ENCODE measurements at regions not wholly inside any gene's neighbourhood (a gene's known extent, or its start where the extent isn't known, plus 50 kb on each side); places are given as distances from the start of the nearest gene placed in this dataset.

DNA sequence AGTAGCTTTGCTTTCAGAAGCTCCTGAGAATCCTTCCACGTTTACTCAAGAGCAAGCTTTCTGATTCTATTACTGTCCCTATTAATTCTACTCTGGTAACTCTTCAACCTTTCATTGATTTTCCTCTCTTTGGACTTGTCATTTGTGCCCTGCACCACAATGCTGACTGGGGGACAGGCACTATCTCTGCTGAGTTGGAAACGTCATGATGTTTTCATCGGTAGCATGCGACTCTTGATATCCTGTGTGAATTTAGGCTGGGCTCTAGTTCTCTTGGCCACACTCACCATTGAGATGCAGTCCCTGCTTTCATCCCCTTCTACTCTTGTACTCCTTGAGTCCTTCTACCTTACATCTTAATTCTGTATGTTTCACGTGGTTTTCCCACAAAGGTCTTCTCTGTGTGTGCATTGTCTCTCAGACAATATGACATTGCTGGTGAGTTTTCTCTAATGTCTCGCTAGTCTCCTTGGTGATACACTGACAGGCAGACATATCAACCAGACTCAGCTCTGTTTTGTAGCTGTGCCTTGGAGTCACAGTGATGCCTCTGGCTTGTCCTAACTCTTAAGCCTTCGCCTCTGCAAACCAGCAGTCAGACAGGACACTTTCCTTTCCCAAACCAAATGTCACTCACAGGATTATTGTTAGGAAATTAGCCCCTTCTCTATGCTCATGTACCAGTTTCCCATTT is 223.6 kb upstream of the ADGRL2 start:
- Mint-ChIP-seq H3K36me3 (ENCODE audit: insufficient read depth in 2 of 2) (no peaks in the 10 kb centered on the region), H3K4me1 (ENCODE audit: low read depth) (no peaks in the 10 kb centered on the region), H3K4me3 (no peak overlapping the region), H3K27ac (no peak overlapping the region), H3K27me3 (ENCODE audit: low read depth) (no peaks in the 10 kb centered on the region), H3K9me3 (no peaks in the 10 kb centered on the region)
- DNase-seq (no peak), ATAC-seq (replicated peaks in 1 of 2) (no peak)

GRCh38 chr1:81574408-81574807 is 226.3 kb upstream of the ADGRL2 start:
- Mint-ChIP-seq H3K36me3 (ENCODE audit: insufficient read depth in 2 of 2) (no peaks in the 10 kb centered on the region), H3K4me1 (ENCODE audit: low read depth) (no peaks in the 10 kb centered on the region), H3K9me3 (peaks cover 0 to under 1% of the 10 kb centered on the region in 2 donors), H3K4me3 (no peak overlapping the region), H3K27ac (no peak overlapping the region), H3K27me3 (ENCODE audit: low read depth) (no peaks in the 10 kb centered on the region)
- ATAC-seq (replicated peaks in 1 of 2) (no peak), DNase-seq (no peak)

GRCh38 chr1:81573458-81573857 is 227.3 kb upstream of the ADGRL2 start:
- Mint-ChIP-seq H3K27me3 (ENCODE audit: low read depth) (no peaks in the 10 kb centered on the region), H3K4me1 (ENCODE audit: low read depth) (no peaks in the 10 kb centered on the region), H3K9me3 (peaks cover 0 to 2% of the 10 kb centered on the region in 2 donors), H3K27ac (no peak overlapping the region), H3K36me3 (ENCODE audit: insufficient read depth in 2 of 2) (no peaks in the 10 kb centered on the region), H3K4me3 (no peak overlapping the region)
- ATAC-seq (replicated peaks in 1 of 2) (no peak), DNase-seq (no peak)

- Mint-ChIP-seq H3K27ac (no peak overlapping the region), H3K27me3 (ENCODE audit: low read depth) (no peaks in the 10 kb centered on the region), H3K9me3 (peaks cover 0 to 2% of the 10 kb centered on the region in 2 donors), H3K4me1 (ENCODE audit: low read depth) (no peaks in the 10 kb centered on the region), H3K36me3 (ENCODE audit: insufficient read depth in 2 of 2) (no peaks in the 10 kb centered on the region), H3K4me3 (no peak overlapping the region)
- ATAC-seq (replicated peaks in 1 of 2): no peak
- no peak for DNase-seq
Observed at GRCh38 chr1:81571946-81572345, 228.8 kb upstream of the ADGRL2 start.

- Mint-ChIP-seq H3K27ac (no peak overlapping the region), H3K4me3 (no peak overlapping the region), H3K27me3 (ENCODE audit: low read depth) (no peaks in the 10 kb centered on the region), H3K9me3 (peaks cover 0 to 2% of the 10 kb centered on the region in 2 donors), H3K4me1 (ENCODE audit: low read depth) (no peaks in the 10 kb centered on the region), H3K36me3 (ENCODE audit: insufficient read depth in 2 of 2) (no peaks in the 10 kb centered on the region)
- ATAC-seq (replicated peaks in 1 of 2) (no peak), DNase-seq (no peak)
Observed at GRCh38 chr1:81569761-81570160, 231.0 kb upstream of the ADGRL2 start.

GRCh38 chr1:81563632-81564031 is 237.1 kb upstream of the ADGRL2 start:
- H3K27ac Mint-ChIP-seq: no peak overlapping the region
- H3K36me3 Mint-ChIP-seq (ENCODE audit: insufficient read depth in 2 of 2): no peaks in the 10 kb centered on the region
- peaks cover 0 to 3% of the 10 kb centered on the region in 2 donors for H3K9me3 Mint-ChIP-seq
- H3K4me1 Mint-ChIP-seq (ENCODE audit: low read depth): no peaks in the 10 kb centered on the region
- H3K27me3 Mint-ChIP-seq (ENCODE audit: low read depth): no peaks in the 10 kb centered on the region
- no peak for ATAC-seq (replicated peaks in 1 of 2)
- H3K4me3 Mint-ChIP-seq: no peak overlapping the region
- DNase-seq: no peak

DNA sequence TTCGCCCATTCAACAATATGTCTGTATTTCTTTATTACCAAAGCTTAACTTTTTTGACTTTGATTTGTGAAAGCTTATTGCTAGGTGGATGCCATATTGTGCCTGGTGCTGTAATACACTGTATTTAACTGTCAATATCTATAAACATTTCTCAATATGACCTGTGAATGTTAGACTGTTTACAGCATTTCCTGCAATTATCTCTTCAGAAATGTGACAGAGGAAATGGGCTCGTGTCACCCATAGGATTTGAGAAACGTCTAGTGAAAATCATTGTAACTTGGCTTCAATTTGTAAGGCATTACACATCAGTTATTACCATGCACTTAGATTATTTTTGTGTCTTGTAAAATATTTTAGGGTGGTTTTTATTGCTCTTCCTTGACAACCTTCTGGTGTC is 237.8 kb upstream of the ADGRL2 start:
- H3K4me3 Mint-ChIP-seq: no peak overlapping the region
- H3K27ac Mint-ChIP-seq: no peak overlapping the region
- no peaks in the 10 kb centered on the region for H3K36me3 Mint-ChIP-seq (ENCODE audit: insufficient read depth in 2 of 2)
- DNase-seq (no peak), ATAC-seq (replicated peaks in 1 of 2) (no peak)
- no peaks in the 10 kb centered on the region for H3K4me1 Mint-ChIP-seq (ENCODE audit: low read depth)
- no peaks in the 10 kb centered on the region for H3K27me3 Mint-ChIP-seq (ENCODE audit: low read depth)
- H3K9me3 Mint-ChIP-seq: peaks cover 0 to 3% of the 10 kb centered on the region in 2 donors

GRCh38 chr1:81560629-81561028 is 240.1 kb upstream of the ADGRL2 start:
- Mint-ChIP-seq H3K4me1 (ENCODE audit: low read depth) (no peaks in the 10 kb centered on the region), H3K36me3 (ENCODE audit: insufficient read depth in 2 of 2) (no peaks in the 10 kb centered on the region), H3K27ac (no peak overlapping the region), H3K9me3 (peaks cover 1 to 3% of the 10 kb centered on the region in 2 donors), H3K4me3 (no peak overlapping the region), H3K27me3 (ENCODE audit: low read depth) (no peaks in the 10 kb centered on the region)
- ATAC-seq (replicated peaks in 1 of 2) (no peak), DNase-seq (no peak)

DNA sequence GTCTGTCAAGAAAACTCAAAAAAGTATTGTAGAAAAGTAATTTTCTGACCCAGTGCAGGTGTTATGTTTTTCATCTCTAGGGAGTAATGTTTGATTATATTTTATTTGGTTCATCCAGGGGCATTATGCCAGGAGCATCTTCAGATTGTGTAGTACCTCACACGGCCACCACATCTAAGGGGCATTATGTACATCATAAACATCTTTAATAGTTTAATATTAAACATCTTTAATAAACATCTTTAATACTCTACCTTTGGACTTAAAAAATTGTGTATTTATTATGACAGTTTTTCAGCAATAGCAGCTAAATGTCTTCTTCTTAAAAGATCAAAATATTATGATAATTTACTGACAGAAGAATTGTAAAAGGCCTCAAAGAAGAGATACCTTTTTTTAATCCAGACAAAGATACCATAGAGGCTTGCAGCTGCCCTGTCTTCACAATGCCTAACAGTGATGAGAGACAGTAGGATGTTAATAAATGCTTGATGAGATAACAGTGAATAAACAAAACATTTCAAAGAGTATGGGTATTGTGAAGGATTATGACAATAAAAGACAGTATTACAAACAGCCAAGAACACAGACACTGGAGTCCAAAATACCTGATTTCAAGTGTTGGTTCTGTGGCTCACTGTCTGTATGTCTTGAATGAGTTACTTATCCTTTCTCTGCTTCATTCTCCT is 240.9 kb upstream of the ADGRL2 start:
- Mint-ChIP-seq H3K36me3 (ENCODE audit: insufficient read depth in 2 of 2) (no peaks in the 10 kb centered on the region), H3K4me1 (ENCODE audit: low read depth) (no peaks in the 10 kb centered on the region), H3K27ac (no peak overlapping the region)

GRCh38 chr1:81558291-81559076 is 242.2 kb upstream of the ADGRL2 start:
- H3K4me1 Mint-ChIP-seq (ENCODE audit: low read depth): no peaks in the 10 kb centered on the region
- H3K27me3 Mint-ChIP-seq (ENCODE audit: low read depth): no peaks in the 10 kb centered on the region
- ATAC-seq (replicated peaks in 1 of 2): no peak
- DNase-seq: no peak
- peaks cover 1 to 3% of the 10 kb centered on the region in 2 donors for H3K9me3 Mint-ChIP-seq
- H3K4me3 Mint-ChIP-seq: no peak overlapping the region
- H3K36me3 Mint-ChIP-seq (ENCODE audit: insufficient read depth in 2 of 2): no peaks in the 10 kb centered on the region
- no peak overlapping the region for H3K27ac Mint-ChIP-seq

More for the DNA sequence above, 240.9 kb upstream of the ADGRL2 start:
- H3K27me3 Mint-ChIP-seq (ENCODE audit: low read depth): no peaks in the 10 kb centered on the region
- ATAC-seq (replicated peaks in 1 of 2): no peak
- no peak for DNase-seq
- H3K4me3 Mint-ChIP-seq: no peak overlapping the region
- peaks cover 1 to 3% of the 10 kb centered on the region in 2 donors for H3K9me3 Mint-ChIP-seq

DNA sequence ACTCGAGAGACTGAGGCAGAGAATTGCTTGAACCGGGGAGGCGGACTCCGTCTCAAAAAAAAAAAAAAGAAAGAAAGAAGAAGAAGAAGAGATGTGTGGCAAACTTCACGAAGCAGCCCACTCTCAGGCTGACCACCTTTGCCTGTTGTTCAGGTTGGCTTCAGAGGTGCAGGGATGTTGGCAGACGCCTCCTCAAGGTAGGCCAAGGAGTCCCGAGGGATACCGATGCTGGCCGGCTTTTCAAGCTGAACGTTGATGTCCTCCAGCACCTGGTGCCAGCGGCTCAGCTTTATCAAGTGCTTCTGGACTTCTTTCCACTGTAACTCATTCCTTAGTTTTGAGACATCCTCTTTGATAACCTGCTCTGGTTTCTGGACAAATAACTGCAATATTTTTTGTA is 243.8 kb upstream of the ADGRL2 start:
- H3K36me3 Mint-ChIP-seq (ENCODE audit: insufficient read depth in 2 of 2): no peaks in the 10 kb centered on the region
- no peak overlapping the region for H3K4me3 Mint-ChIP-seq
- no peaks in the 10 kb centered on the region for H3K27me3 Mint-ChIP-seq (ENCODE audit: low read depth)
- no peak for ATAC-seq (replicated peaks in 1 of 2)
- no peak for DNase-seq
- no peaks in the 10 kb centered on the region for H3K4me1 Mint-ChIP-seq (ENCODE audit: low read depth)
- no peak overlapping the region for H3K27ac Mint-ChIP-seq
- H3K9me3 Mint-ChIP-seq: peaks cover 1 to 3% of the 10 kb centered on the region in 2 donors

DNA sequence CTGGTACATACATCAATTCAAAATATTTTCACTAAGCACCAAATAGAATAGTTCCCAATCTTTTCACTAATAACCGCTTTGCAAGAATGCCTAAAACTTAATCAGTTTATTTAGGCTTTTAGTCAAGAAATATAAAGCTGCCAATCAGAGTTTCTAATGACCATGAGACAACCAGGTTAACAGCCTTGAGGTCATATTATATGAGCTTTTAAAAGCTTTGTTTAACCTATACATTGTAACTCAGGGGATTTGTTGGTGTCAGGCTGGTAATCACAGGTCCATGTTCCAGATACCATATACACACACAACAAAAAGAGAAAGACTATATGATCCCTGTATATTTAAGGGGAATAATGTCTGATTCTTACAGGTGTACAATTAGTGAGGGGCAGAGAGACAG is 246.2 kb upstream of the ADGRL2 start:
- peaks cover 0 to 1% of the 10 kb centered on the region in 2 donors for H3K9me3 Mint-ChIP-seq
- DNase-seq (no peak), ATAC-seq (replicated peaks in 1 of 2) (no peak)
- no peak overlapping the region for H3K4me3 Mint-ChIP-seq
- no peaks in the 10 kb centered on the region for H3K27me3 Mint-ChIP-seq (ENCODE audit: low read depth)
- no peak overlapping the region for H3K27ac Mint-ChIP-seq
- no peaks in the 10 kb centered on the region for H3K36me3 Mint-ChIP-seq (ENCODE audit: insufficient read depth in 2 of 2)
- H3K4me1 Mint-ChIP-seq (ENCODE audit: low read depth): no peaks in the 10 kb centered on the region

- Mint-ChIP-seq H3K27me3 (ENCODE audit: low read depth) (no peaks in the 10 kb centered on the region), H3K9me3 (peaks cover 0 to 1% of the 10 kb centered on the region in 2 donors), H3K4me1 (ENCODE audit: low read depth) (peaks cover 1% of the 10 kb centered on the region), H3K27ac (no peak overlapping the region), H3K4me3 (no peak overlapping the region), H3K36me3 (ENCODE audit: insufficient read depth in 2 of 2) (no peaks in the 10 kb centered on the region)
- DNase-seq (no peak), ATAC-seq (replicated peaks in 1 of 2) (no peak)
Observed at GRCh38 chr1:81554108-81554507, 246.6 kb upstream of the ADGRL2 start.

Measured in activated T-cell treated with anti-CD3 and anti-CD28 coated beads, Interleukin-2, amount 50 U/mL, for 72 hours (primary cell).